ENCODE measurements at regions not wholly inside any gene's neighbourhood (a gene's known extent, or its start where the extent isn't known, plus 50 kb on each side); places are given as distances from the start of the nearest gene placed in this dataset.

GRCh38 chr2:106012591-106013347 lies 181.3 kb downstream of the UXS1 start:
- DNase-seq (ENCODE audit: extremely low spot score in 2 of 2) = peak in 1 of 2 donors; percentile 42

DNA sequence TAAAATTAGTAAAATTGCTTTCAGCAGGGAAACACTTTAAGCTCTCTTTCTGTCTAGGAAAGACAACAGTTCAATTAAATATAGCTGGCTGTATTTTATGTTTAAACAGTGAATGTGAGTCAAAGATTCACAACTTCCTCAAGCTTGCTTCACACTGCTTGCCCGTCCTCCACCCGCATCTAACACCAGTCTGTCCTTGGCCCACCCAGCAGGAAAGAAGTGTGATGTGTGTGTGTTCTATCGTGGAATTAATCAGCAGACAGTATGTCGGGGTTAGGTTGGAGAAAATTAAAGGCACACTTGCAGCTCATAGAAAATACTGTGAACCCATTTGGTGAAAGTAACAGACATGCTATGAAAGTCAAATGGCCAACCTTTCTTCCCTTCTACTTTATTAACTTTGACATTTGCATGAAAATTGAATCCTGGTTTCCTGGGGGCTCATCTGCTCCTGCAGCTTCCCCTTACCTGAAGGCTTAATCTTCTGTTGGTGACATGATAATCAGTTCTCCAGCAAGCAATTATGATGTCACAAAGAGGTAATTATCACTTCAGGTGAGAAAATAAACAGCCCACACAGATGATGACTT lies 182.0 kb downstream of the UXS1 start:
- H3K27me3 ChIP-seq = no peaks in the 10 kb centered on the region
- no peak overlapping the region for H3K4me3 ChIP-seq
- no peaks in the 10 kb centered on the region for H3K9me3 ChIP-seq
- no peaks in the 10 kb centered on the region for H3K36me3 ChIP-seq
- H3K27ac ChIP-seq = no peak overlapping the region
- intact Hi-C loops (cut with DNase I) = no loop called here
- no peaks in the 10 kb centered on the region for H3K4me1 ChIP-seq
- TF ChIP-seq, protein P1, sequence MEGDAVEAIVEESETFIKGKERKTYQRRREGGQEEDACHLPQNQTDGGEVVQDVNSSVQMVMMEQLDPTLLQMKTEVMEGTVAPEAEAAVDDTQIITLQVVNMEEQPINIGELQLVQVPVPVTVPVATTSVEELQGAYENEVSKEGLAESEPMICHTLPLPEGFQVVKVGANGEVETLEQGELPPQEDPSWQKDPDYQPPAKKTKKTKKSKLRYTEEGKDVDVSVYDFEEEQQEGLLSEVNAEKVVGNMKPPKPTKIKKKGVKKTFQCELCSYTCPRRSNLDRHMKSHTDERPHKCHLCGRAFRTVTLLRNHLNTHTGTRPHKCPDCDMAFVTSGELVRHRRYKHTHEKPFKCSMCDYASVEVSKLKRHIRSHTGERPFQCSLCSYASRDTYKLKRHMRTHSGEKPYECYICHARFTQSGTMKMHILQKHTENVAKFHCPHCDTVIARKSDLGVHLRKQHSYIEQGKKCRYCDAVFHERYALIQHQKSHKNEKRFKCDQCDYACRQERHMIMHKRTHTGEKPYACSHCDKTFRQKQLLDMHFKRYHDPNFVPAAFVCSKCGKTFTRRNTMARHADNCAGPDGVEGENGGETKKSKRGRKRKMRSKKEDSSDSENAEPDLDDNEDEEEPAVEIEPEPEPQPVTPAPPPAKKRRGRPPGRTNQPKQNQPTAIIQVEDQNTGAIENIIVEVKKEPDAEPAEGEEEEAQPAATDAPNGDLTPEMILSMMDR (IDR thresholded peaks at IDR 0.05) = no peak
- TF ChIP-seq POLR2AphosphoS5 (IDR thresholded peaks at IDR 0.05; ENCODE audit: insufficient read depth in 1 of 2, low read depth in 1 of 2) = no peak
- TF ChIP-seq POLR2A (IDR thresholded peaks at IDR 0.05) = no peak
- DNase-seq (ENCODE audit: extremely low spot score in 2 of 2) = peak in 1 of 2 donors; percentile 49

More at GRCh38 chr2:106012591-106013347, 181.3 kb downstream of the UXS1 start:
- Histone ChIP-seq H3K27me3 (no peaks in the 10 kb centered on the region), H3K9me3 (no peaks in the 10 kb centered on the region), H3K36me3 (no peaks in the 10 kb centered on the region), H3K4me1 (no peaks in the 10 kb centered on the region), H3K27ac (no peak overlapping the region), H3K4me3 (no peak overlapping the region)
- intact Hi-C loops (cut with DNase I) = no loop called here
- no peak for TF ChIP-seq POLR2A (IDR thresholded peaks at IDR 0.05)
- no peak for TF ChIP-seq POLR2AphosphoS5 (IDR thresholded peaks at IDR 0.05; ENCODE audit: insufficient read depth in 1 of 2, low read depth in 1 of 2)
- TF ChIP-seq, protein P1 (IDR thresholded peaks at IDR 0.05) = no peak

GRCh38 chr2:106011380-106011779 lies 182.7 kb downstream of the UXS1 start:
- intact Hi-C loops (cut with DNase I) = no loop called here
- H3K4me1 ChIP-seq = no peaks in the 10 kb centered on the region
- TF ChIP-seq POLR2AphosphoS5 (IDR thresholded peaks at IDR 0.05; ENCODE audit: insufficient read depth in 1 of 2, low read depth in 1 of 2) = peak in 1 of 2 donors; percentile 25
- TF ChIP-seq, protein P1 (IDR thresholded peaks at IDR 0.05) = no peak

GRCh38 chr2:106010818-106011355 lies 183.2 kb downstream of the UXS1 start:
- H3K36me3 ChIP-seq = no peaks in the 10 kb centered on the region
- H3K27me3 ChIP-seq = no peaks in the 10 kb centered on the region
- peaks cover 4% of the 10 kb centered on the region for H3K9me3 ChIP-seq
- no peak for DNase-seq (ENCODE audit: extremely low spot score in 2 of 2)
- no peaks in the 10 kb centered on the region for H3K4me1 ChIP-seq
- H3K4me3 ChIP-seq = no peak overlapping the region
- H3K27ac ChIP-seq = no peak overlapping the region
- TF ChIP-seq, protein P1 (IDR thresholded peaks at IDR 0.05) = no peak
- TF ChIP-seq POLR2AphosphoS5 (IDR thresholded peaks at IDR 0.05; ENCODE audit: insufficient read depth in 1 of 2, low read depth in 1 of 2) (no peak), POLR2A (IDR thresholded peaks at IDR 0.05) (no peak)
- intact Hi-C loops (cut with DNase I) = no loop called here

More at GRCh38 chr2:106011380-106011779, 182.7 kb downstream of the UXS1 start:
- Histone ChIP-seq H3K27me3 (no peaks in the 10 kb centered on the region), H3K4me3 (no peak overlapping the region), H3K27ac (no peak overlapping the region), H3K36me3 (no peaks in the 10 kb centered on the region), H3K9me3 (no peaks in the 10 kb centered on the region)
- DNase-seq (ENCODE audit: extremely low spot score in 2 of 2) = no peak

GRCh38 chr2:106009096-106009495 lies 185.0 kb downstream of the UXS1 start:
- H3K36me3 ChIP-seq = no peaks in the 10 kb centered on the region
- peaks cover 7% of the 10 kb centered on the region for H3K9me3 ChIP-seq
- TF ChIP-seq POLR2AphosphoS5 (IDR thresholded peaks at IDR 0.05; ENCODE audit: insufficient read depth in 1 of 2, low read depth in 1 of 2) (no peak), POLR2A (IDR thresholded peaks at IDR 0.05) (no peak)
- TF ChIP-seq, protein P1 (IDR thresholded peaks at IDR 0.05) = no peak
- no peak overlapping the region for H3K27ac ChIP-seq
- no peak for DNase-seq (ENCODE audit: extremely low spot score in 2 of 2)
- no peak overlapping the region for H3K4me3 ChIP-seq
- no peaks in the 10 kb centered on the region for H3K27me3 ChIP-seq
- intact Hi-C loops (cut with DNase I) = no loop called here
- H3K4me1 ChIP-seq = no peaks in the 10 kb centered on the region
